ENCODE measurements at regions not wholly inside any gene's neighbourhood (a gene's known extent, or its start where the extent isn't known, plus 50 kb on each side); places are given as distances from the start of the nearest gene placed in this dataset.

DNA sequence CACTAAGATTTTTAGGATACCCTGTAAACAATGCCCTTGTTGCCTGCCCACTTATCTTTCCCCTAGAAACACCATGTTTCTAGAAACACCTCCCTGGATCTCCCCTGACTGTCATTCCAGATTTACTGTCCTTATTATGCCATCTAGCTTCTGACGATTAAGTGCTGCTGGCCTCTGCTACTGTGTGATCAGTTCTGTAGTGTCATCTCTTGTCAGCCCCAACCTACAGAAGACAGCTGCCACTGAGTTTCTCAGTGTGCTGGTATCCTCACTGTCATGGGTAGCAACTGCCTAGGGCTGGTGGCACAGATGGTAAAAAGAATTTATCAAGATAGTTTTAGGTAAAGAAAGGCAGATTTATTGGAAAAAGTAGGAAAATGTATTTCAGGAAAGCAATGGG is 68.7 kb upstream of the WWC2 start (continued):
- TF ChIP-seq, protein P1, sequence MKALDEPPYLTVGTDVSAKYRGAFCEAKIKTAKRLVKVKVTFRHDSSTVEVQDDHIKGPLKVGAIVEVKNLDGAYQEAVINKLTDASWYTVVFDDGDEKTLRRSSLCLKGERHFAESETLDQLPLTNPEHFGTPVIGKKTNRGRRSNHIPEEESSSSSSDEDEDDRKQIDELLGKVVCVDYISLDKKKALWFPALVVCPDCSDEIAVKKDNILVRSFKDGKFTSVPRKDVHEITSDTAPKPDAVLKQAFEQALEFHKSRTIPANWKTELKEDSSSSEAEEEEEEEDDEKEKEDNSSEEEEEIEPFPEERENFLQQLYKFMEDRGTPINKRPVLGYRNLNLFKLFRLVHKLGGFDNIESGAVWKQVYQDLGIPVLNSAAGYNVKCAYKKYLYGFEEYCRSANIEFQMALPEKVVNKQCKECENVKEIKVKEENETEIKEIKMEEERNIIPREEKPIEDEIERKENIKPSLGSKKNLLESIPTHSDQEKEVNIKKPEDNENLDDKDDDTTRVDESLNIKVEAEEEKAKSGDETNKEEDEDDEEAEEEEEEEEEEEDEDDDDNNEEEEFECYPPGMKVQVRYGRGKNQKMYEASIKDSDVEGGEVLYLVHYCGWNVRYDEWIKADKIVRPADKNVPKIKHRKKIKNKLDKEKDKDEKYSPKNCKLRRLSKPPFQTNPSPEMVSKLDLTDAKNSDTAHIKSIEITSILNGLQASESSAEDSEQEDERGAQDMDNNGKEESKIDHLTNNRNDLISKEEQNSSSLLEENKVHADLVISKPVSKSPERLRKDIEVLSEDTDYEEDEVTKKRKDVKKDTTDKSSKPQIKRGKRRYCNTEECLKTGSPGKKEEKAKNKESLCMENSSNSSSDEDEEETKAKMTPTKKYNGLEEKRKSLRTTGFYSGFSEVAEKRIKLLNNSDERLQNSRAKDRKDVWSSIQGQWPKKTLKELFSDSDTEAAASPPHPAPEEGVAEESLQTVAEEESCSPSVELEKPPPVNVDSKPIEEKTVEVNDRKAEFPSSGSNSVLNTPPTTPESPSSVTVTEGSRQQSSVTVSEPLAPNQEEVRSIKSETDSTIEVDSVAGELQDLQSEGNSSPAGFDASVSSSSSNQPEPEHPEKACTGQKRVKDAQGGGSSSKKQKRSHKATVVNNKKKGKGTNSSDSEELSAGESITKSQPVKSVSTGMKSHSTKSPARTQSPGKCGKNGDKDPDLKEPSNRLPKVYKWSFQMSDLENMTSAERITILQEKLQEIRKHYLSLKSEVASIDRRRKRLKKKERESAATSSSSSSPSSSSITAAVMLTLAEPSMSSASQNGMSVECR (CRISPR knock-in tag; IDR thresholded peaks at IDR 0.05; ENCODE audit: borderline replicate concordance) = no peak
- TF ChIP-seq, protein P2, sequence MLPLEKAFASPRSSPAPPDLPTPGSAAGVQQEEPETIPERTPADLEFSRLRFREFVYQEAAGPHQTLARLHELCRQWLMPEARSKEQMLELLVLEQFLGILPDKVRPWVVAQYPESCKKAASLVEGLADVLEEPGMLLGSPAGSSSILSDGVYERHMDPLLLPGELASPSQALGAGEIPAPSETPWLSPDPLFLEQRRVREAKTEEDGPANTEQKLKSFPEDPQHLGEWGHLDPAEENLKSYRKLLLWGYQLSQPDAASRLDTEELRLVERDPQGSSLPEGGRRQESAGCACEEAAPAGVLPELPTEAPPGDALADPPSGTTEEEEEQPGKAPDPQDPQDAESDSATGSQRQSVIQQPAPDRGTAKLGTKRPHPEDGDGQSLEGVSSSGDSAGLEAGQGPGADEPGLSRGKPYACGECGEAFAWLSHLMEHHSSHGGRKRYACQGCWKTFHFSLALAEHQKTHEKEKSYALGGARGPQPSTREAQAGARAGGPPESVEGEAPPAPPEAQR (CRISPR knock-in tag; IDR thresholded peaks at IDR 0.05) = no peak
- TF ChIP-seq ZNF317 (CRISPR knock-in tag; IDR thresholded peaks at IDR 0.05; ENCODE audit: borderline replicate concordance, low read depth) (no peak), GTF2I (CRISPR knock-in tag; conservative IDR thresholded peaks at IDR 0.05) (no peak)
- TF ChIP-seq, protein P3, sequence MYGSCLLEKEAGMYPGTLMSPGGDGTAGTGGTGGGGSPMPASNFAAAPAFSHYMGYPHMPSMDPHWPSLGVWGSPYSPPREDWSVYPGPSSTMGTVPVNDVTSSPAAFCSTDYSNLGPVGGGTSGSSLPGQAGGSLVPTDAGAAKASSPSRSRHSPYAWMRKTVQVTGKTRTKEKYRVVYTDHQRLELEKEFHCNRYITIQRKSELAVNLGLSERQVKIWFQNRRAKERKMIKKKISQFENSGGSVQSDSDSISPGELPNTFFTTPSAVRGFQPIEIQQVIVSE (CRISPR knock-in tag; IDR thresholded peaks at IDR 0.05; ENCODE audit: borderline replicate concordance) = no peak

DNA sequence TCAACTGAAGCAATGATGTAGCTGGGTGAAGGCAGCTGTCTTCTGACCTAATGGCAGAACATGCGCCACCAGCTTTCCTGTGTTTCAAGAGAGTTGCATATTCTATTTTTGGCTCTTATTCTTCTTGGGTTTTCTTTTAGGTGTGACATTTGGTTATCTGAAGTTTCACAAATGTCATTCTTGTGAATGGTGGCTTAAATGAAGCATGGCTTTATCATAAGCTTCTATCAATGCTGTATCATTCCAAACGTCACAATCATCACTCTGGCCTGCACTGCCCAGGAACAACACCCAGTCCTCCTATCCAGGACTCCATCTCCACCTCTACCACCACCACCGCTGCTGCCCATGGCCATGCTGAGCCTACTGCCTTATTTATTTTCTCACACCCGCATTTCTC is 69.7 kb upstream of the WWC2 start:
- no peaks in the 10 kb centered on the region for H3K4me1 Mint-ChIP-seq
- no peak for TF ChIP-seq CREB1 (CRISPR knock-in tag; IDR thresholded peaks at IDR 0.05)
- TF ChIP-seq ZNF396 (CRISPR knock-in tag; IDR thresholded peaks at IDR 0.05; ENCODE audit: borderline replicate concordance) = no peak
- TF ChIP-seq, protein P4, sequence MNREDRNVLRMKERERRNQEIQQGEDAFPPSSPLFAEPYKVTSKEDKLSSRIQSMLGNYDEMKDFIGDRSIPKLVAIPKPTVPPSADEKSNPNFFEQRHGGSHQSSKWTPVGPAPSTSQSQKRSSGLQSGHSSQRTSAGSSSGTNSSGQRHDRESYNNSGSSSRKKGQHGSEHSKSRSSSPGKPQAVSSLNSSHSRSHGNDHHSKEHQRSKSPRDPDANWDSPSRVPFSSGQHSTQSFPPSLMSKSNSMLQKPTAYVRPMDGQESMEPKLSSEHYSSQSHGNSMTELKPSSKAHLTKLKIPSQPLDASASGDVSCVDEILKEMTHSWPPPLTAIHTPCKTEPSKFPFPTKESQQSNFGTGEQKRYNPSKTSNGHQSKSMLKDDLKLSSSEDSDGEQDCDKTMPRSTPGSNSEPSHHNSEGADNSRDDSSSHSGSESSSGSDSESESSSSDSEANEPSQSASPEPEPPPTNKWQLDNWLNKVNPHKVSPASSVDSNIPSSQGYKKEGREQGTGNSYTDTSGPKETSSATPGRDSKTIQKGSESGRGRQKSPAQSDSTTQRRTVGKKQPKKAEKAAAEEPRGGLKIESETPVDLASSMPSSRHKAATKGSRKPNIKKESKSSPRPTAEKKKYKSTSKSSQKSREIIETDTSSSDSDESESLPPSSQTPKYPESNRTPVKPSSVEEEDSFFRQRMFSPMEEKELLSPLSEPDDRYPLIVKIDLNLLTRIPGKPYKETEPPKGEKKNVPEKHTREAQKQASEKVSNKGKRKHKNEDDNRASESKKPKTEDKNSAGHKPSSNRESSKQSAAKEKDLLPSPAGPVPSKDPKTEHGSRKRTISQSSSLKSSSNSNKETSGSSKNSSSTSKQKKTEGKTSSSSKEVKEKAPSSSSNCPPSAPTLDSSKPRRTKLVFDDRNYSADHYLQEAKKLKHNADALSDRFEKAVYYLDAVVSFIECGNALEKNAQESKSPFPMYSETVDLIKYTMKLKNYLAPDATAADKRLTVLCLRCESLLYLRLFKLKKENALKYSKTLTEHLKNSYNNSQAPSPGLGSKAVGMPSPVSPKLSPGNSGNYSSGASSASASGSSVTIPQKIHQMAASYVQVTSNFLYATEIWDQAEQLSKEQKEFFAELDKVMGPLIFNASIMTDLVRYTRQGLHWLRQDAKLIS (CRISPR knock-in tag; IDR thresholded peaks at IDR 0.05; ENCODE audit: borderline replicate concordance) = no peak
- TF ChIP-seq SOX15 (CRISPR knock-in tag; IDR thresholded peaks at IDR 0.05) = no peak
- TF ChIP-seq, protein P5, sequence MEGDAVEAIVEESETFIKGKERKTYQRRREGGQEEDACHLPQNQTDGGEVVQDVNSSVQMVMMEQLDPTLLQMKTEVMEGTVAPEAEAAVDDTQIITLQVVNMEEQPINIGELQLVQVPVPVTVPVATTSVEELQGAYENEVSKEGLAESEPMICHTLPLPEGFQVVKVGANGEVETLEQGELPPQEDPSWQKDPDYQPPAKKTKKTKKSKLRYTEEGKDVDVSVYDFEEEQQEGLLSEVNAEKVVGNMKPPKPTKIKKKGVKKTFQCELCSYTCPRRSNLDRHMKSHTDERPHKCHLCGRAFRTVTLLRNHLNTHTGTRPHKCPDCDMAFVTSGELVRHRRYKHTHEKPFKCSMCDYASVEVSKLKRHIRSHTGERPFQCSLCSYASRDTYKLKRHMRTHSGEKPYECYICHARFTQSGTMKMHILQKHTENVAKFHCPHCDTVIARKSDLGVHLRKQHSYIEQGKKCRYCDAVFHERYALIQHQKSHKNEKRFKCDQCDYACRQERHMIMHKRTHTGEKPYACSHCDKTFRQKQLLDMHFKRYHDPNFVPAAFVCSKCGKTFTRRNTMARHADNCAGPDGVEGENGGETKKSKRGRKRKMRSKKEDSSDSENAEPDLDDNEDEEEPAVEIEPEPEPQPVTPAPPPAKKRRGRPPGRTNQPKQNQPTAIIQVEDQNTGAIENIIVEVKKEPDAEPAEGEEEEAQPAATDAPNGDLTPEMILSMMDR (IDR thresholded peaks at IDR 0.05) = no peak
- no peak for TF ChIP-seq TEAD4 (CRISPR knock-in tag; IDR thresholded peaks at IDR 0.05)
- TF ChIP-seq SMAD3 (CRISPR knock-in tag; IDR thresholded peaks at IDR 0.05; ENCODE audit: borderline replicate concordance) = no peak
- no peak for TF ChIP-seq JAZF1 (CRISPR knock-in tag; IDR thresholded peaks at IDR 0.05)
- TF ChIP-seq, protein P6, sequence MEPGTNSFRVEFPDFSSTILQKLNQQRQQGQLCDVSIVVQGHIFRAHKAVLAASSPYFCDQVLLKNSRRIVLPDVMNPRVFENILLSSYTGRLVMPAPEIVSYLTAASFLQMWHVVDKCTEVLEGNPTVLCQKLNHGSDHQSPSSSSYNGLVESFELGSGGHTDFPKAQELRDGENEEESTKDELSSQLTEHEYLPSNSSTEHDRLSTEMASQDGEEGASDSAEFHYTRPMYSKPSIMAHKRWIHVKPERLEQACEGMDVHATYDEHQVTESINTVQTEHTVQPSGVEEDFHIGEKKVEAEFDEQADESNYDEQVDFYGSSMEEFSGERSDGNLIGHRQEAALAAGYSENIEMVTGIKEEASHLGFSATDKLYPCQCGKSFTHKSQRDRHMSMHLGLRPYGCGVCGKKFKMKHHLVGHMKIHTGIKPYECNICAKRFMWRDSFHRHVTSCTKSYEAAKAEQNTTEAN (CRISPR knock-in tag; IDR thresholded peaks at IDR 0.05) = no peak
- CTCF ChIA-PET = interaction anchor here (1.2 kb wide), 1 partner anchor 16 kb away, joined by 3 read pairs; no protein-coding TSS in a partner anchor

More for the DNA sequence above, 69.7 kb upstream of the WWC2 start:
- Mint-ChIP-seq H3K27ac (no peak overlapping the region), H3K27me3 (ENCODE audit: low read depth) (no peaks in the 10 kb centered on the region), H3K4me3 (no peak overlapping the region), H3K9me3 (no peaks in the 10 kb centered on the region), H3K36me3 (no peaks in the 10 kb centered on the region)
- no peak for DNase-seq (ENCODE audit: low spot score)
- POLR2A ChIA-PET = no interaction called here
- ATAC-seq = no peak

Measured in WTC11 (cell line).